Prostate gland (tissue), 2 donors: ENCODE measurements at regions not wholly inside any gene's neighbourhood (a gene's known extent, or its start where the extent isn't known, plus 50 kb on each side); places are given as distances from the start of the nearest gene placed in this dataset.

Source experiments
- DNase-seq: peaks from one replicate; pipeline ENCODE4 v3.0.0-alpha.2; 2019; ENCODE audit warnings: low spot score
- H3K27ac ChIP-seq, 2 donors: fragments of 200-600 bp; sonication (generic); 2 replicates each; pipeline ENCODE4 v1.5.1; 2017 to 2019
- H3K27me3 ChIP-seq: fragments of 200-600 bp; sonication (generic); replicated peaks from 2 replicates; pipeline ENCODE4 v1.5.1; 2019; ENCODE audit not compliant: insufficient read depth
- H3K36me3 ChIP-seq, 2 donors: fragments of 200-600 bp; sonication (generic); 1 replicate in 1 of 2; 2 replicates in 1 of 2; pipeline versions ENCODE4 v1.5.1 to v1.8.1; 2017 to 2019
- H3K4me1 ChIP-seq: fragments of 200-600 bp; sonication (generic); replicated peaks from 2 replicates; pipeline ENCODE4 v1.5.1; 2019
- H3K4me3 ChIP-seq, 2 donors: fragments of 200-600 bp; sonication (generic); 2 replicates each; pipeline ENCODE4 v1.5.1; 2017 to 2019
- H3K9me3 ChIP-seq: fragments of 200-600 bp; sonication (generic); 2 replicates; pipeline ENCODE4 v1.5.1; 2017
- CTCF ChIP-seq, 4 experiments: fragments of 200-600 bp in 2 of 4; fragments of 450-650 bp in 2 of 4; sonication (generic) in 2 of 4; IDR thresholded peaks; 1 replicate in 3 of 4; 2 replicates in 1 of 4; pipeline ENCODE4 v1.5.1; 2016 to 2019; ENCODE audit warnings: antibody characterized with exemption in 4 of 4, mild to moderate bottlenecking in 2 of 4, moderate library complexity in 2 of 4
- POLR2A ChIP-seq: fragments of 450-650 bp; IDR thresholded peaks from one replicate; pipeline ENCODE4 v1.6.1; 2016; ENCODE audit warnings: antibody characterized with exemption, mild to moderate bottlenecking
- POLR2AphosphoS5 ChIP-seq: sonication (generic); formaldehyde crosslinking; IDR thresholded peaks from one replicate; pipeline ENCODE4 v1.6.1; 2017; ENCODE audit warnings: antibody characterized with exemption
- WGBS: methylation state at CpG from one replicate; pipeline ENCODE4 v1.1.5; 2018; 5-methylcytosine and 5-hydroxymethylcytosine counted together
- intact Hi-C: fragments of 100-400 bp; cut with DNase I; formaldehyde crosslinking; loops from one replicate; pipeline ENCODE4 v1.14.2; 2022

GRCh38 chr6:125474061-125474460 lies 172.3 kb upstream of the HDDC2 start:
- no peak for DNase-seq
- no peaks in the 10 kb centered on the region for H3K27me3 ChIP-seq
- no peaks in the 10 kb centered on the region for H3K36me3 ChIP-seq
- intact Hi-C loops, result no loop called here
- no peak overlapping the region for H3K27ac ChIP-seq
- 65% methylated on average over 1 of the region's 1 CpG for WGBS
- TF ChIP-seq CTCF (IDR thresholded peaks at IDR 0.05), result no peak
- TF ChIP-seq POLR2AphosphoS5, result no peak
- TF ChIP-seq POLR2A, result no peak
- no peaks in the 10 kb centered on the region for H3K4me1 ChIP-seq
- no peaks in the 10 kb centered on the region for H3K9me3 ChIP-seq
- no peak overlapping the region for H3K4me3 ChIP-seq

GRCh38 chr6:125477156-125477555 lies 175.4 kb upstream of the HDDC2 start:
- no peaks in the 10 kb centered on the region for H3K4me1 ChIP-seq
- H3K9me3 ChIP-seq, result no peaks in the 10 kb centered on the region
- no peak for DNase-seq
- H3K4me3 ChIP-seq, result no peak overlapping the region
- no peak overlapping the region for H3K27ac ChIP-seq
- H3K27me3 ChIP-seq, result no peaks in the 10 kb centered on the region
- H3K36me3 ChIP-seq, result no peaks in the 10 kb centered on the region
- TF ChIP-seq POLR2AphosphoS5 (no peak), POLR2A (no peak), CTCF (IDR thresholded peaks at IDR 0.05) (no peak)
- intact Hi-C loops, result no loop called here
- 85% methylated on average over 4 of the region's 4 CpGs for WGBS

GRCh38 chr6:125477844-125478243 lies 176.1 kb upstream of the HDDC2 start:
- TF ChIP-seq POLR2AphosphoS5 (no peak), CTCF (IDR thresholded peaks at IDR 0.05) (no peak), POLR2A (no peak)
- H3K27me3 ChIP-seq, result no peaks in the 10 kb centered on the region
- no peak for DNase-seq
- intact Hi-C loops, result no loop called here
- no peaks in the 10 kb centered on the region for H3K9me3 ChIP-seq
- H3K4me3 ChIP-seq, result no peak overlapping the region
- H3K27ac ChIP-seq, result no peak overlapping the region
- WGBS, result 81% methylated on average over 3 of the region's 3 CpGs
- no peaks in the 10 kb centered on the region for H3K36me3 ChIP-seq
- H3K4me1 ChIP-seq, result no peaks in the 10 kb centered on the region

- DNase-seq, result no peak
These were observed 178.4 kb upstream of the HDDC2 start for GRCh38 chr6:125480146-125480545.

More at GRCh38 chr6:125480146-125480545, 178.4 kb upstream of the HDDC2 start:
- TF ChIP-seq POLR2AphosphoS5, result no peak
- TF ChIP-seq CTCF (IDR thresholded peaks at IDR 0.05), result no peak
- no peak for TF ChIP-seq POLR2A
- H3K4me1 ChIP-seq, result no peaks in the 10 kb centered on the region
- no peak overlapping the region for H3K27ac ChIP-seq
- H3K27me3 ChIP-seq, result no peaks in the 10 kb centered on the region
- WGBS, result 21% methylated on average over 2 of the region's 2 CpGs
- H3K9me3 ChIP-seq, result no peaks in the 10 kb centered on the region
- no peak overlapping the region for H3K4me3 ChIP-seq
- intact Hi-C loops, result no loop called here
- H3K36me3 ChIP-seq, result no peaks in the 10 kb centered on the region
